Fibroblast of lung (primary cell): ENCODE measurements at regions not wholly inside any gene's neighbourhood (a gene's known extent, or its start where the extent isn't known, plus 50 kb on each side); places are given as distances from the start of the nearest gene placed in this dataset.

Experiments used
- DNase-seq, 2 donors: peaks; one replicate each; pipeline versions ENCODE4 v3.0.0 to v3.0.0-alpha.2; 2010; ENCODE audit warnings: low read depth in 2 of 2
- H2AFZ ChIP-seq: 2 replicates; pipeline ENCODE4 v1.5.1; 2012; ENCODE audit warnings: low read length, control low read depth, inconsistent platforms
- H3K27ac ChIP-seq: 2 replicates; pipeline ENCODE4 v1.5.1; 2011; ENCODE audit warnings: low read length, control low read depth; ENCODE audit not compliant: insufficient read depth
- H3K27me3 ChIP-seq: 2 replicates; pipeline ENCODE4 v1.5.1; 2011; ENCODE audit warnings: mild to moderate bottlenecking, low read length; ENCODE audit not compliant: control insufficient read depth, insufficient read depth
- H3K36me3 ChIP-seq: 2 replicates; pipeline ENCODE4 v1.5.1; 2011; ENCODE audit warnings: low read length; ENCODE audit not compliant: control insufficient read depth, insufficient read depth
- H3K4me1 ChIP-seq: 2 replicates; pipeline ENCODE4 v1.5.1; 2011; ENCODE audit warnings: low read length; ENCODE audit not compliant: control insufficient read depth, insufficient read depth; ENCODE audit errors: extremely low read depth
- H3K4me2 ChIP-seq: 2 replicates; pipeline ENCODE4 v1.5.1; 2011; ENCODE audit warnings: low read length, control low read depth; ENCODE audit not compliant: insufficient read depth; ENCODE audit errors: extremely low read depth
- H3K4me3 ChIP-seq, 4 experiments: fragments of 200-600 bp in 1 of 4; sonication (generic) in 1 of 4; replicated peaks in 1 of 4; 2 replicates each; pipeline ENCODE4 v1.5.1; 2011 to 2016; ENCODE audit warnings: low read length in 4 of 4, low read depth in 3 of 4, mild to moderate bottlenecking in 3 of 4, control low read depth in 2 of 4, inconsistent platforms in 1 of 4, mixed read lengths in 1 of 4; ENCODE audit not compliant: insufficient read depth in 1 of 4; ENCODE audit errors: control extremely low read depth in 1 of 4
- H3K79me2 ChIP-seq: 2 replicates; pipeline ENCODE4 v1.5.1; 2012; ENCODE audit warnings: mild to moderate bottlenecking, low read length, inconsistent platforms; ENCODE audit not compliant: control insufficient read depth, insufficient read depth
- H3K9ac ChIP-seq: 2 replicates; pipeline ENCODE4 v1.5.1; 2011; ENCODE audit warnings: mild to moderate bottlenecking, low read length, control low read depth; ENCODE audit not compliant: insufficient read depth
- H3K9me3 ChIP-seq: 2 replicates; pipeline ENCODE4 v1.5.1; 2012; ENCODE audit warnings: low read depth, low read length; ENCODE audit not compliant: control insufficient read depth, insufficient read depth
- H4K20me1 ChIP-seq: 2 replicates; pipeline ENCODE4 v1.5.1; 2011; ENCODE audit warnings: low read length; ENCODE audit not compliant: control insufficient read depth, insufficient read depth; ENCODE audit errors: extremely low read depth
- CTCF ChIP-seq, 2 donors: IDR thresholded peaks in 1 of 2; conservative IDR thresholded peaks in 1 of 2; 1 replicate in 1 of 2; 2 replicates in 1 of 2; pipeline ENCODE4 v1.5.1; 2011 to 2012; ENCODE audit warnings: low read length in 2 of 2, control low read depth in 1 of 2, inconsistent platforms in 1 of 2, low read depth in 1 of 2, mild to moderate bottlenecking in 1 of 2
- EZH2 ChIP-seq: IDR thresholded peaks from 2 replicates; pipeline ENCODE4 v1.5.1; 2012; ENCODE audit warnings: low read length, control low read depth, mild to moderate bottlenecking; ENCODE audit errors: missing control alignments

- Histone ChIP-seq H3K4me1 (no peaks in the 10 kb centered on the region), H3K4me2 (no peak overlapping the region), H3K9ac (no peak overlapping the region), H3K4me3 (no peak overlapping the region), H3K9me3 (no peaks in the 10 kb centered on the region), H4K20me1 (no peaks in the 10 kb centered on the region), H3K79me2 (no peaks in the 10 kb centered on the region), H2AFZ (no peak overlapping the region), H3K36me3 (no peaks in the 10 kb centered on the region), H3K27ac (no peak overlapping the region), H3K27me3 (no peaks in the 10 kb centered on the region)
- no peak for TF ChIP-seq EZH2
- TF ChIP-seq CTCF (conservative IDR thresholded peaks at IDR 0.05 in 1 of 2, IDR thresholded peaks at IDR 0.05 in 1 of 2; ENCODE audit: low read depth in 1 of 2, low read length in 2 of 2): no peak
- DNase-seq: no peak
These were observed 550.2 kb downstream of the STK39 start for GRCh38 chr2:167697194-167697593.

GRCh38 chr2:167692936-167693335 lies 554.5 kb downstream of the STK39 start:
- H3K27me3 ChIP-seq: no peaks in the 10 kb centered on the region
- no peaks in the 10 kb centered on the region for H3K36me3 ChIP-seq
- no peaks in the 10 kb centered on the region for H3K9me3 ChIP-seq
- H3K4me3 ChIP-seq: no peak overlapping the region
- no peak for TF ChIP-seq EZH2
- H3K4me2 ChIP-seq: no peak overlapping the region
- no peak overlapping the region for H2AFZ ChIP-seq
- H4K20me1 ChIP-seq: no peaks in the 10 kb centered on the region
- H3K4me1 ChIP-seq: no peaks in the 10 kb centered on the region
- DNase-seq: no peak
- H3K79me2 ChIP-seq: no peaks in the 10 kb centered on the region
- H3K27ac ChIP-seq: no peak overlapping the region
- H3K9ac ChIP-seq: no peak overlapping the region

GRCh38 chr2:167692191-167692590 lies 555.2 kb downstream of the STK39 start:
- Histone ChIP-seq H3K36me3 (no peaks in the 10 kb centered on the region), H3K27me3 (no peaks in the 10 kb centered on the region), H2AFZ (no peak overlapping the region), H3K4me1 (no peaks in the 10 kb centered on the region), H3K4me2 (no peak overlapping the region), H3K79me2 (no peaks in the 10 kb centered on the region), H3K9ac (no peak overlapping the region), H4K20me1 (no peaks in the 10 kb centered on the region), H3K27ac (no peak overlapping the region), H3K4me3 (no peak overlapping the region), H3K9me3 (no peaks in the 10 kb centered on the region)
- TF ChIP-seq CTCF (conservative IDR thresholded peaks at IDR 0.05 in 1 of 2, IDR thresholded peaks at IDR 0.05 in 1 of 2; ENCODE audit: low read depth in 1 of 2, low read length in 2 of 2) (no peak), EZH2 (no peak)
- peak in 1 of 2 donors; percentile 85 for DNase-seq
